ENCODE measurements at regions not wholly inside any gene's neighbourhood (a gene's known extent, or its start where the extent isn't known, plus 50 kb on each side); places are given as distances from the start of the nearest gene placed in this dataset.

DNA sequence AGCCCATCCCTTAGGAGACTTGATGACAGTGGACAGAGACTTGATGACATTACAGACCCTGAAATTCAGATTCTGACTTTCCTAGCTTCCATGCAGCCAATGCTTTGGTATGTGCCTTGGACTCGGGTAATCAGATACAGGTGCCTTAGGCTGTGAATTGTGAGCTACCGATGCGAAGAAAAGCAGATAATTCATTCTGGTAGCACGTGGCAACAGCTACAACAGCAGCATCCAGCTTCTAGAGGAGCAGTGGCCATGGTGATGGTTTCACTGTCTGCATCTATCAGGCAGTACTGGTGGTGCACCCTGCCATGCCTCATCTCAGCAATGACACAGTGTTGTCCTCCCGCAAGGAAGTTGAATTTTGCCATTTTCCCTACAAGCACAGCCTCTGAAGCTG lies 126.9 kb upstream of the TAPT1 start:
- Histone ChIP-seq H3K9me3 (no peaks in the 10 kb centered on the region), H3K4me1 (no peaks in the 10 kb centered on the region), H3K36me3 (no peaks in the 10 kb centered on the region), H3K27ac (no peak overlapping the region), H3K4me3 (replicated peaks in 1 of 3) (no peak overlapping the region), H3K27me3 (no peaks in the 10 kb centered on the region)
- TF ChIP-seq CTCF (IDR thresholded peaks at IDR 0.05) (no peak), POLR2A (IDR thresholded peaks at IDR 0.05) (no peak)
- intact Hi-C loops (cut with DNase I): no loop called here
- 85 to 88% methylated on average over 5 of the region's 5 CpGs for WGBS, 2 donors
- no peak for DNase-seq

DNA sequence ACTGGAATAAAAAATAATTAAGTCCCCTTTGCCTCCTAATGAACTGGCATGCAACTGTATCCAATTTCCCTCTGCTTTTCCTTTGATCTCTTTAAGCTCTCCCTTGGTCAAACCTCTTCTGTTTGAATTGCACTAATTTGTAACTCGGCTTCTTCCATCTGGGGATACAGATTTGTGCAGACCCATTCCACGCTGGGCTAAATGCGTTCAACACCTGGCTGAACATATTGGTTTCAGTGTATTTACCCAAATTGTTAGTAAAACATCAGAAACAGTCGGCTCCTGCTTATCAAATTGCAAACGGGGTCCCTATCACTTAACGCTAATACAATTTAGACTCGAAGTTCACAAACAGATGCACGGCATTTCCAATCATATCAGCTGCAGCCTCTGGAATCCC lies 124.9 kb upstream of the TAPT1 start:
- intact Hi-C loops (cut with DNase I): no loop called here
- no peaks in the 10 kb centered on the region for H3K4me1 ChIP-seq
- no peak overlapping the region for H3K4me3 ChIP-seq (replicated peaks in 1 of 3)
- H3K27ac ChIP-seq: no peak overlapping the region
- TF ChIP-seq CTCF (IDR thresholded peaks at IDR 0.05): no peak
- no peak for TF ChIP-seq POLR2A (IDR thresholded peaks at IDR 0.05)
- no peak for DNase-seq
- 51 to 71% methylated on average over 8 of the region's 8 CpGs for WGBS, 2 donors
- H3K9me3 ChIP-seq: no peaks in the 10 kb centered on the region
- no peaks in the 10 kb centered on the region for H3K27me3 ChIP-seq
- no peaks in the 10 kb centered on the region for H3K36me3 ChIP-seq

- intact Hi-C loops (cut with DNase I): no loop called here
- TF ChIP-seq POLR2A (IDR thresholded peaks at IDR 0.05) (no peak), CTCF (IDR thresholded peaks at IDR 0.05) (no peak)
- WGBS, 2 donors: 63 to 67% methylated on average over 1 of the region's 1 CpG
Measured at GRCh38 chr4:16344853-16345252, 118.6 kb upstream of the TAPT1 start.

GRCh38 chr4:16337936-16338335 lies 111.7 kb upstream of the TAPT1 start:
- intact Hi-C loops (cut with DNase I): no loop called here
- Histone ChIP-seq H3K9me3 (no peaks in the 10 kb centered on the region), H3K4me1 (no peaks in the 10 kb centered on the region), H3K36me3 (no peaks in the 10 kb centered on the region), H3K4me3 (replicated peaks in 1 of 3) (no peak overlapping the region), H3K27me3 (no peaks in the 10 kb centered on the region), H3K27ac (no peak overlapping the region)
- DNase-seq: no peak
- TF ChIP-seq CTCF (IDR thresholded peaks at IDR 0.05): no peak
- TF ChIP-seq POLR2A (IDR thresholded peaks at IDR 0.05): no peak
- WGBS, 2 donors: 84 to 92% methylated on average over 2 of the region's 2 CpGs

More at GRCh38 chr4:16344853-16345252, 118.6 kb upstream of the TAPT1 start:
- no peak overlapping the region for H3K4me3 ChIP-seq (replicated peaks in 1 of 3)
- H3K36me3 ChIP-seq: no peaks in the 10 kb centered on the region
- no peaks in the 10 kb centered on the region for H3K4me1 ChIP-seq
- H3K27ac ChIP-seq: no peak overlapping the region
- no peaks in the 10 kb centered on the region for H3K9me3 ChIP-seq
- no peak for DNase-seq
- no peaks in the 10 kb centered on the region for H3K27me3 ChIP-seq

DNA sequence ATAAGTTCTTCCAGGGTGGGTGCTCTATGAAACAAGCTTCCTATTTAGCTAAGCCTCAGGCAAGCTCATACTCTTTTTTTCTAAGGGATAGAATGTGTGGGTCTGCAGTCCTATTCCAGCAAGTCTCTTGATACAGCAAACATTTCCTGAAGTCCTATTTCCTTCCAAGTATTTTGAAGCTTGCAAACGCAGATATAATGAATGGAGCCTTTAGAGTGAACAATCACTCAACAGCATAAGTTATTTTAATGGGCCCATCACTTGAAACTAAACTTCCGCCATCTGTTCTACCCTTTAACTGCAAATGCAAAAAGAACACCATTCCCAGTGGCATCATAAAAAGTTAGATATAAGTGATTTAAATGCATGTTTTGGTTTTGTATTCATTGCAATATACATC lies 108.3 kb upstream of the TAPT1 start:
- no peaks in the 10 kb centered on the region for H3K4me1 ChIP-seq
- no peaks in the 10 kb centered on the region for H3K36me3 ChIP-seq
- WGBS, 2 donors: 68 to 77% methylated on average over 2 of the region's 2 CpGs
- TF ChIP-seq CTCF (IDR thresholded peaks at IDR 0.05) (no peak), POLR2A (IDR thresholded peaks at IDR 0.05) (no peak)
- intact Hi-C loops (cut with DNase I): no loop called here
- H3K4me3 ChIP-seq (replicated peaks in 1 of 3): no peak overlapping the region
- no peaks in the 10 kb centered on the region for H3K9me3 ChIP-seq
- DNase-seq: no peak
- no peaks in the 10 kb centered on the region for H3K27me3 ChIP-seq
- H3K27ac ChIP-seq: no peak overlapping the region

All from thyroid gland (tissue), 4 donors.